HG03175 (cell line): ENCODE measurements at regions not wholly inside any gene's neighbourhood (a gene's known extent, or its start where the extent isn't known, plus 50 kb on each side); places are given as distances from the start of the nearest gene placed in this dataset.
"Not testable (repeated sequence)": the region's sequence is repeated elsewhere in the genome, so short reads cannot be mapped to it uniquely, and the experiment has no call there.

Experiments used
- ATAC-seq: cut with Tn5 transposase; IDR thresholded peaks from one replicate; pipeline ENCODE4 v1.9.1; 2021; ENCODE audit warnings: mild to moderate bottlenecking, moderate library complexity; ENCODE audit not compliant: unreplicated experiment

DNA sequence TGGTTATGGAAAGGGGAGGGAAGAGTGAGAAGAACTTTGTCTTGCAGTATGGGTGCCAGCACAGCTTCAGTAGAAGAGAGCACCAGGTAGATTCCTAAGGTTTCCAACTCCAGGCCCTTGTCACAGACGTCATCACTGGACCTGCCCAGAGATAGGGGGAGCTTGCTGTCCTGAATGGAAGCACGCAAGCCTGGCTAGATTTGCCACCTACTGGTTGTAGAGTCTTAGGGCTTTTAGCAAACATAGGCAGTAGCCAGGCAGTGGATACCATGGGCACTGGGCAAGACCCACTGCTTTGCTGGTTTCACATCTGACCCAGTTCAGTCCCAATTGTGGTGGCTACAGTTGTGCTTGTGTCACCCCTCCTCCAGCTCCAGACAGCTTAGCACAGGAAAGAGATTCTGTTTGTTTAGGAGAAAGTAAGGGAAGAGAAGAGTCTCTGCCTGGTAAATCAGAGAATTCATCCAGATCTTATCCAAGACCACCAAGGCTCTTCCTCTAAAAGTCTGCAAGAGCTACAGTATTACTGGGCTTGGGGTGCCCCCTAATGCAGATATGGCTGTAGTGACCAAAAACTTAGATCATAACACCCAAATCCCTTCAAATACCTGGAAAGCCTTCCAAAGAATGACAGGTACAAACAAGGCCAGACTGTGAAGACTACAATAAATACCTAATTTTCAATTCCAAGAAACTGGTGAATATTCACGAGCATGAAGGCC is 158.9 kb downstream of the HINT1 start:
- ATAC-seq: no peak

DNA sequence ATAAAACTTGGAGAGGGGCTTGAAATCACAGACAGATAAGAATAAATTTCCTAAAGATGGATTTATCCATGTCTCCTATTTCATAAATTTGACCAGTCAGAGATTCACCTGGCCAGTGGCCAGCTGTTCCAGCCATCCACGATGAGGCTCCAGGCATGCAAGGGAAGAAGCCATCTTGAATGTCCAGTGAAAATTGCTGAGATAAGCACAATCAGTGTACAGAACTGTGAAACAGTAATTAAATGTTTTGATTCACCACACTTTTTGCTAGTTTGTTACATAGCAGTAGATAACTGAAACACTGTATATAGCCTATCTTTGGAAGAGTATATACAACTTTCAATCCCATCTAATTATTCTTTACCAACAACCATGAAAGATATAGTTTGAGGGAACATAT is 163.5 kb downstream of the HINT1 start:
- ATAC-seq: no peak

DNA sequence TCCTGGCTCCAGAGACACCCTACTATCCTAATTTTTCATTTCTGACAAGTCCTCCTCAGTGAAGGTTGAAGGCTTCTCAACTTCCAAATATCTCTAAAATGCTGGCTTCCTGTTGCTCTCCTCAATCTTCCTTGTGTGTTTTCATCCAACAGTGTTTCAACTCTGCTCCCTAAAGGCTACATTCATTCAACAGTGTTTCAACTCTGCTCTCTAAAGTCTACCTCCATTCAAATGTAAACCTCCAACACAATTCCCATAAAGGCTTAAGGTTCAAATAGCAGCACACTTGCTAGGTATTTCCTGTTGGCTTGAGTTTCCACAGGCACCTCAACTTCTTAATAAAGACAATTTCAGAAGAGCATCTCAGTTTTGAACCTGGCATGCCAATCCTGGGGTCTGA is 164.8 kb downstream of the HINT1 start:
- no peak for ATAC-seq

DNA sequence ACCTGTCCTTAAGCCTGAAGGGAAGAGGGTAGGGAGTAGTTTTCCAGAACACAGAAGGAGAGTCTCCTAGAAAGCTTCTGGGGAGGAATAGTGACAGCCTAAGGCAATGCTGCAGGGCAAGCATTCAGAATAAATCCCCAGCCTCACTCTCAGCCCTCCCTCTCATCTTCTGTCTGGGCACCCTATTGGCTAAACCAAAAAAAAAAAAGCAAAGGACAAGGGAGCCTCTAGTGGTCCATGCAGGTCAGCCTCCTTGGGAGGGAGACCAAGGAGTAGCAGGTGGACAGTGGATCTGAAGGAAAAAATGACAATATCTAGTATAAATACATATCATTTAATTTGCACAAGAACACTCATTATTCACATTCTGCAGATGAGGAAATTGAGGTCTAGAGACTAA is 168.3 kb downstream of the HINT1 start:
- ATAC-seq: not testable (repeated sequence)

DNA sequence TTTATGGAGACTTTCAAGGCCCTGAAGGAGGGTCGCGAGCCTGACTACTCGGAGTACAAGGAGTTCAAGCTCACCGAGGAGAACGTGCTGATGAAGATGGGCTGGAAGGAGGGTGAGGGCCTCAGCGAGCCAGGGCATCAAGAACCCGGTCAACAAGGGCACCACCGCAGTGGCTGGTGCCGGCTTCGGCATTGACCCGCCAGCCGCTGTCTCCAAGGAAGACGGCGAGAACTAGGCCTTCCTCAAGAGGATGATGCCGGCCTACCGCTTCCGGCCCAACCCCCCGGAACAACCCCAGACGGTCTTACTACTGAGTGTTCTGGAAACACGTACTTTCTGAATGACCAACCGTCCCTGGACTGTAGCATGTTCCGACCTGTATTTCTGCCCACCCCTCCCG is 169.2 kb downstream of the HINT1 start:
- no peak for ATAC-seq

DNA sequence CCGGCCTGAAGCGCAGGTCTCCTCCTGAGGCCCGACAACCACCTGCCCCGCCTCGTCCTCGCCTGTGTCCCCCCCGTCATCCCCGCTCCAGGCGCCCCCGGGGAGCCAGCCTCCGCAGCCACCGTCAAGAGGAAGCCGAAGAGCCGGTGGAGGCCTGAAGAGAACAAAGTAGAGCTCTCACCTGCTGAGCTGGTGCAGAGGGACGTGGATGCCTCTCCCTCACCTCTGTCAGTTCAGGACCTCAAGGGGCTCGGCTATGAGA is 169.9 kb downstream of the HINT1 start:
- ATAC-seq: no peak

DNA sequence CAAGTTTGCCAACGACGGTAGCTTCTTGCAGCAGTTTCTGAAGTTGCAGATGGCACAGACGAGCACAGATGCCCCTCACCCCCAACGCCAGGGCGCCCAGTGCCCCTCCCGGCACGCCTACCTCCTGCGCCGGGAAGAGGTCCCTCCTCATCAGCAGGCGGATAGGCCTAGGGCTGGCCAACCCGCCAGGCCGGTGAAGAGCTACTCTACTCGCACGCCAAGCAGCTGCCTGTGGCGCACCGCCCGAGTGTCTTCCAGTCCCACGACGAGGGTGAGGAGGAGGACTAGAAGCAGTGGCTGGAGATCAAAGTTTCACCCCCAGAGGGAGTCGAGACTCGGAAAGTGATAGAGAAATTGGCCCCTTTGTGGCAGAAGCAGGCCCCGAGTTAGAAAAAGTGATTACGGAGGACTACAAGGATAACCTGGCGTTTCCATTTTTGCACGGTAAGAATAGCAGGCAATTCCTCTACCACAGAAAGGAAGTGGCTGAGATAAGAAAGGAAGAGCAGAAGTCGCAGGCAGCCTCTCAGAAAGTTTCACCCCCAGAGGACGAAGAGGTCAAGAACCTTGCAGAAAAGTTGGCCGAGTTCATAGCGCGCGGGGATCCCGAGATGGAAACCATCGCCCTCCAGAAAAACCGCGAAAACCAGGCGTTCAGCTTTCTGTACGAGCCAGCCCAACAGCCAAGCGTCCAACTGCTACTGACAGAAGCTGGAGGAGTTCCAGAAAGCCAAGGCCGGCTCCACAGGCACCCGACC is 170.4 kb downstream of the HINT1 start:
- ATAC-seq: no peak

DNA sequence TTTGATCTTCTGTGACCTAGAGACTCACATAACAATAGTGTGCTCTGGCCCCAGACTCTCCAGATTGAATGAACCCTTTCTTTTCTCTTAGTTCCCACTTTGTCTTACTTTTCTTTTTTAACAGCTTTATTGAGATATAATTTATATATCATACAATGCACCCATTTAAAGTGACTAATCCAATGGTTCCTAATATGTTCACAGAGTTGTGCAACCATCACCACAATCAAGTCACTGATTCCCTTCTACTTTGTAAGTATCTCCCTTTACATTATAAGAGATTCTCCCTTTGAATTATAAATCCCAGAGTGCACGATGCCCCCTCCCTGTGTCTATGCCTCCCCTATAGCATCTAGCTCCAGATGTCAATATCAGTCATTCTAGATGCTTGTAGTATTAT is 172.4 kb downstream of the HINT1 start:
- ATAC-seq: no peak

DNA sequence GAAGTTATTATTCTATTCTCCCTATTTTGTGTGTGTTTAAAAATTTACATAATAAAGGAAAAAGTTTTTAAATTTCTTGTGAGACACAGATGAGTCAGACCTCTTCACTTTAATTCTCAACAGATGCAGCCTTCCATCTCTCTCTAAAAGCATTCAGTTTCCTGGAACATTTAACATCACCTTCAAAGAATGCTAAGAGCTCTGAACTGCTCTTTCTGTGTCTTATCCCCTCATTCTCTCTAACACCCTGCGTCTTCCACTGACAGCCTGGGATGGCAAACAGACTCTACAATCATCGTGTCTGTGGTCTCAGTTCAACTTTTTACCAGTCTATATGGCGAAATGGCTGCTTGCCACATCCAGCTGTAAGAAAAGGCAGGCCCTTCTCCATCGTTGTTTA is 173.0 kb downstream of the HINT1 start:
- no peak for ATAC-seq

DNA sequence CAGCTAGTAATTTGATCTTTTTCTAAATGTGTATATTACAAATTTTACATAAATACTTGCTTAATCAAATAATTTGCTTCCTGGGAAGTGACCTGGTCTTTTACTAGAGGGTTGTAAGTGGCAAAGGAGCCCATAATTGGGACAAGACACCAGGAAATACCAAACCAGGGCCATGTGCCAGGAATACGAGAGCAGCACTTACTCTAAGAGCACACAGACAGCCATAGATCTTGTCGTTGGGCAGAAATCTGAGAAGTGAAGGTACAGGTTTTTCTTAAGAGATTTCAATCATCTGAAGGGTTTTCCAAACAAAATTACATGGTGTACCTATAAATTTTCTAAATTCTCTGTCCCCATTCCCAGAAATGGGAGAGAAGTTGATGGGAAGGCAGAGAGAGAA is 179.3 kb downstream of the HINT1 start:
- ATAC-seq: no peak

DNA sequence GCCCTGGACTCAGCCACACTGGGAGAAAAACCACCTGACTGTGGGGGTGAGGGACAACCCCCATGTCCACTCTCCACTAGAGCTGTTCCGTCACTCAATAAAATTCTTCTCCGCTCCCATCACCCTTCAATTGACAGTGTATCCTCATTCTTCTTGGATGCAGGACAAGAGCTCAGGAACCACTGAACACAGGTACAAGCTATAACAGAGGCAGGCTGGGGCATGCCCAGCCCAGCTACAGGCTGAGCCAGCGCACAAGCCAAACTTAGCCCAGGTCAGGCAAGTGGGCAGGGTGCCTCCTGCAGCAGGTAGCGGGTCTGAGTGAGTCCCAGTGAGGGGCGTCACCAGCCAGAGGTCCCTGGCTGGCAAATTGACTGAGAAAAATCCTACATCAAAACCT is 183.4 kb downstream of the HINT1 start:
- no peak for ATAC-seq

DNA sequence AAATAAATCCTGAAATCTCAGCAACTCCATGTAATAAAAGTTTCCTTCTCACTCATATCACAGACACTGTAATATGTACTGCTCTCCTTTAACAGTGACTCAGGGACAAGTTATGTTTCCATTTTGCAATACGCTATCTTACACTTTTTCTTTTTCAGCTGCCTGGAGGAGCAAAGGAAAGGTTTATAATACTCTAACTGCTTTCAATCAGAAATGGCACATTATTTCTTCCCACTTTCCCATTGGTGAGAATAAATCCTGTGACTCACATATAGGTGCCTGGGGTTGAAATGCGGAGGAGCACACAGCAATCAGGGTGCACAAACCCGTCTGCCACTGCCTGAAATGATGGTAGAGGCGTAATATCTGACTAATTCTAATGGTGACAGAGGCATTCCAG is 186.6 kb downstream of the HINT1 start:
- ATAC-seq: no peak

DNA sequence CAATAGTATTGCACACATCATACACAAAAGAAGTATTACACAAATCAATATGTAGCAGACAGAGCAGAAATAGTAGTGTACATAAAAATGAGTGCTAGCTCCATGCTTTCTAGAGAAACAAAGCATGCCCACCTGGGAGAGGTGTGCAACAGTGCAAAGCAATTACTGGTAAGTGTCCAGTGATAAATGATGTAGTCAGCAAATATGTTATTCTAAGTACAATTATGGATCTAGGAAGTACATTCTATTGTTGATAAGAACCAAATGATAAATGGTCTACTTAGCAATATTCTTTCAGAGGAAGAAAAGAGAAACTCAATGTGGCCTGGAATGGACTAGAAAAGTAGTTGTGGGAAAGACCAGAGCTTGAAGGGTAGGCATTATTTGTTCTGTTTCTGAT is 188.6 kb downstream of the HINT1 start:
- ATAC-seq: no peak

DNA sequence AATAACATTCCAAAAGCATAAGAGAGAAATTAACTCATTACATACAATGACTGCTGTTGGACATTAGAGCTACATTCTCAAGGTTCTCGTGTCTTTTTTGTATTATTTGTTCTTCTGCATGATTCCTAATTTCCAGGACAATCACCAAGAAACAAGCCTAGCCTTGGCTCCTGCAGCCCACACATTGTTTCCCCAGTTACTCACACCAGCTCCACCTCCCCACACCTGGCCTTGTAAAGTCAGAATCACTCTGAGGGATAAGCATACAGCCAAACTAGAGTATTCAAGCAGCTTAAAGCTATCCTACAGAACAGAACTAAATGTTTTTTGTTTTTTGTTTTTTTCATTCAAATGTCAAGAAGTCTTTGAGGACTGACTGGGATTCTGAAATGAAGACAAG is 189.2 kb downstream of the HINT1 start:
- ATAC-seq: no peak

DNA sequence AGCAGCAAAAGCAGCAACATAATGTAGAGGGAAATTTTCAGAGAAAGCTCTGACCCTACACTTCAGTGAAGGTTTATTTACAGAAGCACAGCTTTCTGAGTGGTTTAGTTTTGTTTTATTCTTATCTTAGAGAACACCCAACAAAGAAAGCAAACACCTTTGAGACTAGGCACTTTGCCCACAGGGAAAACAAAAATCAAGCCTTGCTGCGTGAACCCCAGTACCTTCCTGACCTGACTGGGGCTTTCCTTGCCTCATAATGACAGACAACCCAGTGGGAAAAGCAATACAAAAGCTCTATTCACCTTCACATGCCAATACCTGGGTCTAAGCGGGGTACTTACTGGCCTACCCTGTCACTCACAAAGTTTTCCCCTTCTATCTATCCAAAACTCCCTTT is 189.8 kb downstream of the HINT1 start:
- no peak for ATAC-seq

DNA sequence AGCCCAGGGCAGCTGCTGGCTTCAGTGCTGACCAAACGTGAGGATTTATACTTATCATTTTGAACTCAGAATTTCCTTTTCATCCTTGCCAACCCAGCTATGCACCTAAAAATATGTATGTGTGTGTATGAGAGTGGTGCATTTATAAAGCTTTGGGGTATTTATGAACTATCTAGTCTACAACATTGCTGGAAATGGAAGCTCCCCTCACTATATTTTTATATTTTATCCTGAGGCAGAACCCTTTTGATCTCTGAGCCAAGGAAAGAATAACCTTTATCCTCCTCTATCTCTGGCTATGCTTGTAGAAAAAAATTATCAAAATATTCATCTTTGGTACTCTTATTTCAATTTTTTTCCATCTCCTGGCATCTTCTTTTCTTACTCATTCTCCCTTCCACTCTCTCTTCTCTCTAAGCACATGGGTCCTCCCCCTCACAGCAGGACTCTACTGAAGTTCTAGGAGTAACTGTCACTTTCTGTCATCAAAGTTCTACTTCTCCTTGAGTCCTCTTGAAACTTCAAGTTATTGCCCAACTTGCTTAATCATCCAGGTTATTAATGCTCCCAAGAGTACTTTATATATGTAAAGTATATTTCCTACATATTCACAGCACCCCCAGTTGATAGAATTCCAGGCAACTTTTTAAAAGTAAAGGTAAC is 190.9 kb downstream of the HINT1 start:
- ATAC-seq: no peak

DNA sequence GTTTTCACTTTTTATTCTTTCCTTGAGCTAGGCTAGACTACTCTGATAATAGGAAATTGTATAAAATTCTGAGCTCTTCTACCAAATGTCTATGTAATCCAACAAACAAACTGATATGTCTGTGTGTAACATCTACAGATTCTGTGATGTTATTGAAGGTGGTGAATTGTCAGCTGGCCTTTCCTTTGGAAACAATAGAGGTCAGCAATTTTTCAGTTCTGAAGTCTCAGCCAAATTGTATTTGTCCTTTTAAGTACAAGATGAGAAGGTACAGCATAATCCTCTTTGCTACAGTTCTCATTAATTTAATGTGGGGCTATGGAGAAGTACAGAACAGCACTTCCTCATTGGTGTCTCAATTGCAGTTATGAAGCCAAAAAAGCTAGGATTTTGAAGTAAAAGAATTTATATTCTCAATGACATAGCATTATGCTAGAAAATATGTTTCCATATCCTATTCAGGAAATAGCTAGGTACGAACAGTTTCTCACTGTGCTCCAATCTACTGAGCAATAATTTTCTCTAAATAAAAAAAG is 198.0 kb downstream of the HINT1 start:
- no peak for ATAC-seq

DNA sequence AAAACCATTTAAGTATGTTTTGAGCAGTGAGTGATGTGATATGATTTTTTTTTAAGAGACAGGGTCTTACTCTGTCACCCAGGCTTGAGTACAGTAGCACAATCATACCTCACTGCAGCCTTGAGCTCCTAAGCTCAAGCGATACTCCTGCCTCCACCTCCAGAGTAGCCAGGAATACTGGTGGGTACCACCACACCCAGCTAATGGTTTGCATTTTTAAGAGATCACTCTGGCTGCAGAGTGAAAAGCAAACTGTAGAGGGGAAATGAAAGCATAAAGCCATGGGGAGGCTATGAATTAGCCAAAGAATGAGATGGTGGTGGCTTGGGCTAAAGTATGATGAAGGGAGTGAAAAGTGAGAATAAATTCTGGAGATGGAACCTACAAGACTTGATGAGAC is 199.1 kb downstream of the HINT1 start:
- ATAC-seq: no peak

DNA sequence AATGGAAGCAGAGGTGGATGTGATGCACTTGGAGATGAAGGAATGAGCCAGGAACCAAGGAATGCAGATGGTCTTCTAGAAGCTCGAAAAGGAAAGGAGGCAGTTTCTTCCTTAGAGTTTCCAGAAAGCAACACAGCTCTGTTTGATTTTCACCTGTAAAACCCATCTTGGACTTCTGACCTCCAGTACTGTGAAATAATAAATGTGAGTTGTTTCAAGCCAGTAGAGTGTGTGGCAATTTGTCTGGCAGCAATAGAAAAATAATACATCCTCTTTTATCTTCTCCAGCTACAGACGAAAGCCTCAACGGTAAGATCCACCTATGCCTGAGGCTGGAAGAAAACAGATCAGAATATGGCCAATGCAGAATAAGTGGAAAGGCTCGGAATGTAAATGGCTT is 199.7 kb downstream of the HINT1 start:
- ATAC-seq: no peak

DNA sequence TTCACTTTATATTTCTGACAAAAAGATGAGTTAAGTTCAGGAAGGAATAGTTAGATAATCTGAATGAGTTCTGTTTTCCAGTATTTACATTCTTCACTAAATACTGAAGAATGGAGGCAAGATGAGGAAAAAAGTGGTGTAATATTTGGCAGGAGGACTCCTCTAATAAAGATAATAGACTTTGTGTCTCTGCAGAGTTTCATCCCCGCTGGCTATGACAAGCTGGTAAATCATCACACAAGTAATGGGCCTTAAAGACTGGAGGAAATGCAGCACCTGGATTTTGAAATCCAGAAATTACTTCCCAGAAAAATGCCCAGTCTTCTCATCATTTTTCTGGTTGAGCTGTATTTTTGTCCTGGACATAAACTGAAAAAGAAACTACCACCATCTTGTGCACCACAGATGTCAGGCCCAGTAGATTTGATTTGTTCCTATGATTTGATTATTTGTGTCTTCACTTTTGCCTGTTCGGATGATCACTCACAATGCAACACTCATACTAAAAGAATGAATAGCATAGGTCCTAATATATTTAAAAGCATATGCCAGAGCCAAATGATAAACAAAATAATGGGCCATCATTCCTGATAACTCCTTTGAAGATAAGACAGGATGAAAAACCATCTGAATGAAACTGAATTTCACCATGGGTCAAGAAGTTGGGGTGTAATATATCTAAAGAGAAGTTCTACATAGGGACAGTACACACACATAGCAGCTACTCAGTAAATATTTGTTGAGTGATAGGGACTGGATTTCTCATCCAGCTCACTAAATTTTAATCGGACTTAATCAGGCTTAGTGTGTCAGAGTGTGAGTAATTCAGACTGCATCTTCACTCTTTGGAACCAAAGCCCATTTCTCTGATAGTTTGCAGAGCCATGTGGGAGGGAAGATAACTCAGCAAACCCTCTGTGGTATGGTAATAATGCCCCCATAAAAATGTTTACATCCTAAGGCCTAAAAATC is 200.5 kb downstream of the HINT1 start:
- ATAC-seq: no peak

DNA sequence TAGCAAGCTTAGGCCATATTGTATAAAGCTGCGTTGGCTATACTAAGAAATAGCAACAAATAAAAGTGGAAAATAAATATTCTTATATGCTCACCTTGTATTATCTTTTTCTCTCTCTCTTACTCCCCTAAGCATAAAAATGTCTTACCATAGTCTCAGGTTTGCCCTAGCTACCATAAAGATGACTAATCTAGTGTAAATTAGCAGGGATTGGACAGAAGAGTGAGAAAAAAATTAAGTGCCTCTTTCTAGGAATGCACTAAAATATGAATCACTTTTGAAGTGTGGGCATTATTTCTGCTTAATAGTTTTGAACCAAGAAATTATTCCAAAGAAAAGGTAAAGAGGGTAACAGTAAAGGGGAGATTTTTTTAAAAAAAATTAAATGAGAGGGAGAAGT is 201.3 kb downstream of the HINT1 start:
- no peak for ATAC-seq
